ENCODE measurements at regions not wholly inside any gene's neighbourhood (a gene's known extent, or its start where the extent isn't known, plus 50 kb on each side); places are given as distances from the start of the nearest gene placed in this dataset.

- DNase-seq (no peak), ATAC-seq (no peak)
- Mint-ChIP-seq H3K27ac (no peak overlapping the region), H3K4me3 (no peak overlapping the region), H3K27me3 (ENCODE audit: low read depth) (peaks cover 2% of the 10 kb centered on the region), H3K4me1 (ENCODE audit: low read depth) (no peaks in the 10 kb centered on the region), H3K36me3 (ENCODE audit: low read depth) (no peaks in the 10 kb centered on the region), H3K9me3 (ENCODE audit: insufficient read depth) (no peaks in the 10 kb centered on the region)
- ChIA-PET POLR2A (no interaction called here), CTCF (no interaction called here)
Measured at GRCh38 chrX:132568291-132568690, 79.5 kb upstream of the MBNL3 start.

- Mint-ChIP-seq H3K4me1 (ENCODE audit: low read depth) (no peaks in the 10 kb centered on the region), H3K9me3 (ENCODE audit: insufficient read depth) (no peaks in the 10 kb centered on the region), H3K36me3 (ENCODE audit: low read depth) (no peaks in the 10 kb centered on the region), H3K4me3 (no peak overlapping the region), H3K27me3 (ENCODE audit: low read depth) (peaks cover 2% of the 10 kb centered on the region), H3K27ac (no peak overlapping the region)
- no peak for ATAC-seq
- no peak for DNase-seq
- ChIA-PET CTCF (no interaction called here), POLR2A (interaction anchor here (0.6 kb wide), 1 partner anchor 1632 kb away, joined by 4 read pairs; no protein-coding TSS in a partner anchor)
Measured at GRCh38 chrX:132565273-132565672, 76.4 kb upstream of the MBNL3 start.

- CTCF ChIA-PET, result no interaction called here
- peaks cover 2% of the 10 kb centered on the region for H3K27me3 Mint-ChIP-seq (ENCODE audit: low read depth)
- H3K27ac Mint-ChIP-seq, result no peak overlapping the region
- ATAC-seq (no peak), DNase-seq (no peak)
- POLR2A ChIA-PET, result no interaction called here
- no peaks in the 10 kb centered on the region for H3K9me3 Mint-ChIP-seq (ENCODE audit: insufficient read depth)
- H3K4me1 Mint-ChIP-seq (ENCODE audit: low read depth), result no peaks in the 10 kb centered on the region
- H3K36me3 Mint-ChIP-seq (ENCODE audit: low read depth), result no peaks in the 10 kb centered on the region
- no peak overlapping the region for H3K4me3 Mint-ChIP-seq
Measured at GRCh38 chrX:132563976-132564375, 75.1 kb upstream of the MBNL3 start.

- Mint-ChIP-seq H3K4me3 (no peak overlapping the region), H3K27ac (no peak overlapping the region), H3K4me1 (ENCODE audit: low read depth) (no peaks in the 10 kb centered on the region), H3K36me3 (ENCODE audit: low read depth) (no peaks in the 10 kb centered on the region), H3K9me3 (ENCODE audit: insufficient read depth) (no peaks in the 10 kb centered on the region), H3K27me3 (ENCODE audit: low read depth) (peaks cover 2% of the 10 kb centered on the region)
- CTCF ChIA-PET, result no interaction called here
- DNase-seq (no peak), ATAC-seq (no peak)
- POLR2A ChIA-PET, result interaction anchor here (0.6 kb wide), 1 partner anchor 175 kb away, joined by 6 read pairs; no protein-coding TSS in a partner anchor
Measured at GRCh38 chrX:132561974-132562373, 73.1 kb upstream of the MBNL3 start.

- CTCF ChIA-PET, result no interaction called here
- no peak overlapping the region for H3K27ac Mint-ChIP-seq
- peaks cover 2% of the 10 kb centered on the region for H3K27me3 Mint-ChIP-seq (ENCODE audit: low read depth)
- DNase-seq (no peak), ATAC-seq (no peak)
- H3K36me3 Mint-ChIP-seq (ENCODE audit: low read depth), result no peaks in the 10 kb centered on the region
- no peaks in the 10 kb centered on the region for H3K4me1 Mint-ChIP-seq (ENCODE audit: low read depth)
- POLR2A ChIA-PET, result interaction anchor here (0.6 kb wide), 1 partner anchor 174 kb away, joined by 6 read pairs; no protein-coding TSS in a partner anchor
- no peak overlapping the region for H3K4me3 Mint-ChIP-seq
- no peaks in the 10 kb centered on the region for H3K9me3 Mint-ChIP-seq (ENCODE audit: insufficient read depth)
Measured at GRCh38 chrX:132561483-132561882, 72.6 kb upstream of the MBNL3 start.

- POLR2A ChIA-PET, result no interaction called here
- no peaks in the 10 kb centered on the region for H3K36me3 Mint-ChIP-seq (ENCODE audit: low read depth)
- CTCF ChIA-PET, result no interaction called here
- DNase-seq (no peak), ATAC-seq (no peak)
- H3K4me3 Mint-ChIP-seq, result no peak overlapping the region
- H3K27ac Mint-ChIP-seq, result no peak overlapping the region
- H3K9me3 Mint-ChIP-seq (ENCODE audit: insufficient read depth), result no peaks in the 10 kb centered on the region
- H3K27me3 Mint-ChIP-seq (ENCODE audit: low read depth), result peaks cover 2% of the 10 kb centered on the region
- H3K4me1 Mint-ChIP-seq (ENCODE audit: low read depth), result no peaks in the 10 kb centered on the region
Measured at GRCh38 chrX:132559101-132559500, 70.3 kb upstream of the MBNL3 start.

- ATAC-seq, result no peak
Measured at GRCh38 chrX:132539611-132540010, 50.8 kb upstream of the MBNL3 start.

More at GRCh38 chrX:132539611-132540010, 50.8 kb upstream of the MBNL3 start:
- no peaks in the 10 kb centered on the region for H3K4me1 Mint-ChIP-seq (ENCODE audit: low read depth)
- DNase-seq, result no peak
- H3K4me3 Mint-ChIP-seq, result no peak overlapping the region
- ChIA-PET POLR2A (no interaction called here), CTCF (no interaction called here)
- no peaks in the 10 kb centered on the region for H3K27me3 Mint-ChIP-seq (ENCODE audit: low read depth)
- H3K27ac Mint-ChIP-seq, result no peak overlapping the region
- no peaks in the 10 kb centered on the region for H3K36me3 Mint-ChIP-seq (ENCODE audit: low read depth)
- no peaks in the 10 kb centered on the region for H3K9me3 Mint-ChIP-seq (ENCODE audit: insufficient read depth)
